ENCODE measurements at regions not wholly inside any gene's neighbourhood (a gene's known extent, or its start where the extent isn't known, plus 50 kb on each side); places are given as distances from the start of the nearest gene placed in this dataset.

GRCh38 chr4:123555233-123555806, 158.7 kb downstream of the SPRY1 start:
- H3K27ac ChIP-seq: peak overlapping the region; percentile 90
- TF ChIP-seq CTCF (conservative IDR thresholded peaks at IDR 0.05): no peak

DNA sequence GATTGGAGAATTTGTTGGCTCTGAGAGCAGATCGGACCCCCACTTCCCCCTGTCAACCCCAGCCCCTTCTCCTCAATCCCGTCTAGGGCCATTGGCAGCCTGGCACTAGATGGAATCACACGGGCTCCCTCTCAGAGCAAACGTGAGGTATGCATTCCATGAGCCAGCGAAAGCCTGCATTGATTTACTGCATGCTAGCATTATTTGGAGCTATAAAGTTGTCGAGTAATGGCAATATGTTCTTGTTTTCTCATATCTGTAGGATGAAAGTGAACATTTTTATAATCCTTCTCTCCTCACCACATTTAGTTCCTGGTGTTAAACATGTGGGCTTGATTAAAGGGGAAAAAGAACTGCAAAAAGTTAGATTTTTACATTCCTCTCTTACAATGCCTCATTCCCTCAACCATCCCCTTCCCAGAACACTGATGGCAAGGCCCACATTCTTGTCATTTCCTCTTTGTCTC, 159.2 kb downstream of the SPRY1 start:
- H3K27ac ChIP-seq: peak overlapping the region; percentile 90
- TF ChIP-seq CTCF (conservative IDR thresholded peaks at IDR 0.05): no peak

GRCh38 chr4:123556526-123556925, 159.9 kb downstream of the SPRY1 start:
- peak overlapping the region; percentile 90 for H3K27ac ChIP-seq

GRCh38 chr4:123557857-123558536, 161.4 kb downstream of the SPRY1 start:
- TF ChIP-seq CTCF (conservative IDR thresholded peaks at IDR 0.05): no peak

More at GRCh38 chr4:123556526-123556925, 159.9 kb downstream of the SPRY1 start:
- TF ChIP-seq CTCF (conservative IDR thresholded peaks at IDR 0.05): no peak

DNA sequence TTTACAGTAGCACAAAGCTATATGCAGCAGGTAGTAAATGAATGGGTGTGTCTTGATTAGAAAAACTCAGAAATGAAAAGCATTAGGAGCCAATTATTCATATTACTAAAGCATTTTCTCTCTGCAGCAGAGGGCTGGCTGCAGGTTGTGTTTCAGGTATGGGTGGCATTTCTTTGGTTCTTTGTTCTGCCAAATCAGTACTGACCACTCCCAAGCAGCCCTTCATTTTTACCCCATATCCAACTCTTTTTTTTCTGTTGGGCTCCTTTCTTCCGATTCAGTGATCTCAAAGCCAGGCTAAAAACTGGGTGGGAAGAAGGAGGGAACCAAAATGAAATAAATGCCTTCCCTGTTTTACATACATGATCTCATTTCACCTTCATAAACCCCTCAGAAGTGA, 162.3 kb downstream of the SPRY1 start:
- no peak for TF ChIP-seq CTCF (conservative IDR thresholded peaks at IDR 0.05)
- H3K27ac ChIP-seq: no peak overlapping the region

More at GRCh38 chr4:123557857-123558536, 161.4 kb downstream of the SPRY1 start:
- no peak overlapping the region for H3K27ac ChIP-seq

DNA sequence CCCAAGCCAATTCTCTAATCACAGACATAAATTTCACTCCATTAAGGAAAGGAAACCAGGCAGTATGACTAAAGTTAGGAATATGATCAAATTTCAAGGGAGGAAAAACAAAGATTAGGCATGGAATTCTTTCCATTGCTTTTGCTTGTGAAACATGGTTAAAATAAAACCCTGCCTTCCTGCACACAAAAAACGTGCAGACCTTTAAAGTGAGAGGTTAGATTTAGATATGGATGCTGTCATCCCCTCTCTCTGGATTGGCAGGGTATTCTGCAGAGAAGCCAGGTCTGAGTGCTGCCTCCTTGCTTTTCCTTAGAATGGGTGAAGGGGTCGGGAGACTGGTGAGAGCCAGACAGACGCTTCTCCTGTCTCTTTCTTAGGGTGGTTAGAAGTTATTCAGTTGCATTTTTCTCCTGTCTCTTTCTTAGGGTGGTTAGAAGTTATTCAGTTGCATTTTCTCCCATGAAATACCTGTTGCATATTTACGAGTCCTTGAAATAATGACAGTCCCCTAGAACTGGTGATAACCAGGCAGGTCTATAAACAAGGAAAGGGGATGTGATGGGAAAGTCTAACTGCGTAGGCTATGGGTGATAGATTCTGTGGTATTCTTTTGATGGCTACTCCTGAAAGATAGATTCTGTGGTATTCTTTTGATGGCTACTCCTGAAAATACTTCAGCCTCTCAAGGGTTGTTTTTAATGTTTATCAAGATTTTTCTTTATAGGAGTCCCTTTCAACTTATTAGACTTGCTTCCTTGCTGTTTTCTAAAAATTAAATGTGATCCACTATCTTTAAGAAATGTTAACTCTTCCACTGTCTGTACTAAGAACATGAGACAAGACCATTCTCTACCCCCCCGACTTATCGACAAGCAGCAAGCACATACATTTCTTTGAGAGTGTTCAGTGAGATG, 163.6 kb downstream of the SPRY1 start:
- TF ChIP-seq CTCF (conservative IDR thresholded peaks at IDR 0.05): no peak
- H3K27ac ChIP-seq: no peak overlapping the region

GRCh38 chr4:123561525-123561924, 164.9 kb downstream of the SPRY1 start:
- no peak overlapping the region for H3K27ac ChIP-seq
- no peak for TF ChIP-seq CTCF (conservative IDR thresholded peaks at IDR 0.05)
